GM12892 (cell line): ENCODE measurements at regions not wholly inside any gene's neighbourhood (a gene's known extent, or its start where the extent isn't known, plus 50 kb on each side); places are given as distances from the start of the nearest gene placed in this dataset.

ENCODE experiments used
- POLR2A ChIP-seq: IDR thresholded peaks from 2 replicates; pipeline ENCODE4 v1.6.1; 2011; ENCODE audit warnings: low read depth, low read length, control low read depth
- POLR2AphosphoS5 ChIP-seq: IDR thresholded peaks from 2 replicates; pipeline ENCODE4 v1.6.1; 2011; ENCODE audit warnings: low read depth, low read length, control low read depth

DNA sequence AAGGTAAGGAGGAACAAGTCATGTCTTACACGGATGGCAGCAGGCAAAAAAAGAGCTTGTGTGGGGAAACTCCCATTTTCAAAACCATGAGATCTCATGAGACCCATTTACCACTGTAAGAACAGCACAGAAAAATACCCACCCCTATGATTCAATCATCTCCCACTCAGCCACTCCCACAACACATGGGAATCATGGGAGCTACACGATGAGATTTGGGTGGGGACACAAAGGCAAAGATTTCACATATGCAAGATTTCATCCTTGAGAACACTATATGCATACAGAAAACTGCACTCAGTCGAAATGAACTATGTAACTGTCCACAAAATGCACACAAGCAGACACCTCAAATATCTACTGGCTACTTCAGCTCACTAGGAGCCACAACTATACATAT is 480.6 kb upstream of the BTBD3 start:
- TF ChIP-seq POLR2AphosphoS5 (no peak), POLR2A (no peak)
